PFSK-1 (cell line): ENCODE measurements at regions not wholly inside any gene's neighbourhood (a gene's known extent, or its start where the extent isn't known, plus 50 kb on each side); places are given as distances from the start of the nearest gene placed in this dataset.

Source experiments
- FOXP2 ChIP-seq: optimal IDR thresholded peaks from 2 replicates; pipeline ENCODE3; 2011; ENCODE audit warnings: borderline replicate concordance, control low read depth, inconsistent platforms; ENCODE audit not compliant: insufficient read depth; ENCODE audit errors: extremely low read length, extremely low read depth
- POLR2AphosphoS5 ChIP-seq: IDR thresholded peaks from 2 replicates; pipeline ENCODE4 v1.6.1; 2012; ENCODE audit warnings: low read depth, mild to moderate bottlenecking, control low read depth, low read length, moderate library complexity
- REST ChIP-seq, 2 experiments: IDR thresholded peaks; 2 replicates each; pipeline versions ENCODE4 v1.6.1 to v1.8.0; 2011 to 2012; ENCODE audit warnings: low read depth in 2 of 2, low read length in 2 of 2, control low read depth in 1 of 2, inconsistent platforms in 1 of 2, mild to moderate bottlenecking in 1 of 2, moderate library complexity in 1 of 2; ENCODE audit not compliant: insufficient read depth in 1 of 2
- SIN3A ChIP-seq: IDR thresholded peaks from 2 replicates; pipeline ENCODE4 v1.6.1; 2012; ENCODE audit warnings: mild to moderate bottlenecking, low read length, moderate library complexity, borderline replicate concordance; ENCODE audit not compliant: insufficient read depth
- TAF1 ChIP-seq: IDR thresholded peaks from 2 replicates; pipeline ENCODE4 v1.6.1; 2012; ENCODE audit warnings: low read length, control low read depth, borderline replicate concordance; ENCODE audit not compliant: insufficient read depth

- TF ChIP-seq SIN3A (no peak), TAF1 (no peak), POLR2AphosphoS5 (no peak), FOXP2 (no peak), REST (IDR thresholded peaks at IDR 0.05; ENCODE audit: insufficient read depth in 1 of 2, low read depth in 2 of 2, low read length in 2 of 2) (no peak)
Observed at GRCh38 chr20:39651645-39652325, 689.6 kb downstream of the DHX35 start.

DNA sequence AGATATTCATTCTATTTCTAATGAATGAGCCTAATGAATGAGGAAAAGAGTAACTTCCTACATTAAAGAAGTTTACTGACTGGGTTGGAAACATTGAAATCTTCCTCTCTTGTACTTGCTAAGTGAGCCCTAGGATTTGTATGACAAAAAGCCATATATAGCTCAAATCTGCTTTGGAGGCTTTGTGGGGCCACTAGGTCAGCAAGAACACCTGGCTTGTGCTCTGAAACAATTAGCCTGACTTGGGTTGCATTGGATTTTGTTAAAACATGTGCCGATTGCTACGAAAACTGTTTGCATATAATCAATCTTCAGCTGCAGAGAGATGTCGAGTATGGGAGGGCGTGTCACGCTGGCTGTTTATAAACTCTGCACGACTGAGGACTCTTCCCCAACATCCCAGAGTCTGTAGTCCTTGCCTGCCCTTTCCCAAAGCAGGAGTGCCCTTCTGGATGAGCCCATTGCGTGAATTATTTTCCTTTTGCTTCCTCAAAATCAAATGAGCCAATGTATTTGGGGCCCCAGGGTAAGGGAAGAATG is 684.8 kb downstream of the DHX35 start:
- TF ChIP-seq SIN3A, result no peak
- TF ChIP-seq FOXP2, result no peak

DNA sequence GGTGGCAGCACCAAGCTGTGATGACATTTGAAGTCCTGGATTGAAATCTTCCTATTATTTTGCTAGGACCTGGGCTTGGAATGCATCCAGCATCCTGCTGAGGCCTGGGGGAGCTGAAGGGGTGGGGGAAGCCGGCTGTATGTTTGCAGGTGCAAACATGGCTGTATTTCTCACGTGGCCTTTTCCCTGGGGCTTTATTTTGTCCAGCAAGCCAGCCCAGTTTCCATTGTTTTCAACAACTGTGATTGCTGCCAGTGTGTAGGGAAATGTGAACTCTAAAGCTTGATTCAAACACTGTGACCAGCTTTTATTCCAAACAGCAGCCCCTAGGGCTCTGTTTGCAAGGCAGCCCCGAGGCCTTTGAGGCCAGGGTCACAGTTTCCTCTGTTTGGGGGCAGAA is 683.0 kb downstream of the DHX35 start:
- TF ChIP-seq SIN3A (no peak), REST (IDR thresholded peaks at IDR 0.05; ENCODE audit: insufficient read depth in 1 of 2, low read depth in 2 of 2, low read length in 2 of 2) (no peak), POLR2AphosphoS5 (no peak), FOXP2 (no peak), TAF1 (no peak)

DNA sequence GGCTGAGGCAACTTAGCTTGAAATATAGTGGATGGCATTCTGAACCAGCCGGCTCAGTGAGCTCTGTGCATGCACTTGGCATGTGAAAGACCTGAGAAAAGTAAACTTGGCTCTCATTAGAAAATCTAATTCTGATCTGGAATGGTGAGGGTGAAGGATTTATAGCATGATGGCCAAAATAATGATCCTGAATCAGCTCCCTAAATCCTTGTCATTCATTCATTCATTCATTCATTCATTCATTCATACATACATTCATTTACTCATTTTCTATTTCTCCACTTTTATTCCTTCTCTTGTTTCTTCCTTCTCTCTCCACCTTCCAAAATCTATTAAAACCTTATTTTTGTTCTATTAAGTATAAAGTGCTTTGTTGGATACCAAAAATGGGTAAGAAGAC is 681.1 kb downstream of the DHX35 start:
- TF ChIP-seq FOXP2, result no peak

- no peak for TF ChIP-seq POLR2AphosphoS5
- TF ChIP-seq FOXP2, result no peak
- no peak for TF ChIP-seq SIN3A
- no peak for TF ChIP-seq TAF1
- TF ChIP-seq REST (IDR thresholded peaks at IDR 0.05; ENCODE audit: insufficient read depth in 1 of 2, low read depth in 2 of 2, low read length in 2 of 2), result no peak
Observed at GRCh38 chr20:39641423-39641822, 679.3 kb downstream of the DHX35 start.

DNA sequence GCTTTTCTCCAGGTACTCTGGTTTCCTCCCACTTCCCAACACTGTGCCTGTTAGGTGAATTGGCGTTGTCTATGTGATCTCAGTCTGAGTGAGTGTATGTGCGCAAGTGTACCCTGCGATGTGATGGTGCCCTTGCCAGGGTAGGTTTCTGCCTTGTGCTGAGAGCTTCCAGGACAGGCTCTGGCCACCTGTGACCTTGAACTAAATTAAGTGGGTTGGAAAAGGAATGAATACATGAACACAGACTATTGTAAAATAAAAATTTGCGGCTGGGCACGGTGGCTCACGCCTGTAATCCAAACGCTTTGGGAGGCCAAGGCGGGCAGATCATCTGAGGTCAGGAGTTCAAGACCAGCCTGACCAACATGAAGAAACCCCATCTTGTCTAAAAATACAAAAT is 678.0 kb downstream of the DHX35 start:
- TF ChIP-seq FOXP2 (no peak), TAF1 (no peak), POLR2AphosphoS5 (no peak), REST (IDR thresholded peaks at IDR 0.05; ENCODE audit: insufficient read depth in 1 of 2, low read depth in 2 of 2, low read length in 2 of 2) (no peak), SIN3A (no peak)
